ENCODE measurements at regions not wholly inside any gene's neighbourhood (a gene's known extent, or its start where the extent isn't known, plus 50 kb on each side); places are given as distances from the start of the nearest gene placed in this dataset.
A peak's percentile ranks its signal among the peaks of the same experiment; 100 is the strongest.

DNA sequence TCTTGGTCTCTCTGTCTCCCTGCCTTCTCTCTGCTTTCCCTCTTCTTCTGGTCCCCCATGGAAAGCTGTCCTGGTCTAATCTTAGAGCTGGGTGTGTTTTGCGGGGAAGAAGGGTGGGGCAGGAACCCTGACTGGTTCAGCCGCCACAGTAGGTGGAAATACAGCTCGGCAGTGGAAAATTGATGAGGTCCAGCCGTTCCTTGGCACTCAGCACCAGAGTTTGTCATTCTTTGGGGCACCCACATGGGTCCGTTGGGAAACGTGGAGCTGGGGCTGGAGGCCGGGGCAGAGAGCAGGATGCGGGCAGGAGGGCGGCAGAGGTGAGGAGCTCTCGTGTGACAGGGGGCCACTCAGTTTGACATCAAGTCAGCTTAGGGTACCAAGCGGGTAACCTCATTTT, 364.2 kb upstream of the AMELY start:
- WGBS, 2 experiments (ENCODE audit: extremely low coverage in 1 of 2, insufficient coverage in 1 of 2, insufficient read length in 1 of 2, insufficient replicate concordance in 2 of 2, low coverage in 1 of 2, low lambda C conversion rate in 2 of 2, missing lambda C conversion rate in 1 of 2): 68% methylated on average over 5 of the region's 11 CpGs; no CpG with 5 or more reads in 1 of the 2 experiments
- no peak overlapping the region for H2BK12ac ChIP-seq (ENCODE audit: low read depth, low read length)
- no peak overlapping the region for H4K91ac ChIP-seq (replicated peaks; ENCODE audit: insufficient read length, low read length)
- TF ChIP-seq, protein P1, sequence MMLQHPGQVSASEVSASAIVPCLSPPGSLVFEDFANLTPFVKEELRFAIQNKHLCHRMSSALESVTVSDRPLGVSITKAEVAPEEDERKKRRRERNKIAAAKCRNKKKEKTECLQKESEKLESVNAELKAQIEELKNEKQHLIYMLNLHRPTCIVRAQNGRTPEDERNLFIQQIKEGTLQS (IDR thresholded peaks at IDR 0.05; ENCODE audit: insufficient read depth, low read depth, low read length): no peak
- TF ChIP-seq SAP30 (IDR thresholded peaks at IDR 0.05; ENCODE audit: insufficient read depth, insufficient replicate concordance, low read length) (no peak), HDAC6 (IDR thresholded peaks at IDR 0.05; ENCODE audit: low read depth, low read length) (no peak), NANOG (IDR thresholded peaks at IDR 0.05; ENCODE audit: insufficient read depth, low read depth, low read length, poor library complexity, severe bottlenecking) (no peak)
- peak overlapping the region; percentile 69 to 86 for H3K4me2 ChIP-seq (ENCODE audit: insufficient read depth in 1 of 2, low read depth in 2 of 2, low read length in 2 of 2)
- no peak overlapping the region for H3K27ac ChIP-seq (ENCODE audit: low read depth, low read length)
- peak overlapping the region; percentile 59 to 77 (median 69); a peak in 7 of 8 replicates for H3K4me3 ChIP-seq (ENCODE audit: extremely low read depth in 1 of 4, insufficient read depth in 2 of 4, low read depth in 3 of 4, low read length in 4 of 4)
- no peak overlapping the region for H3K18ac ChIP-seq (ENCODE audit: extremely low read depth, low read length)
- no peaks in the 10 kb centered on the region for H3K36me3 ChIP-seq (ENCODE audit: control insufficient read depth in 2 of 4, insufficient read depth in 4 of 4, low read length in 3 of 4)
- H3K4me1 ChIP-seq (replicated peaks in 1 of 4; ENCODE audit: control insufficient read depth in 3 of 4, insufficient read depth in 4 of 4, low read length in 3 of 4): peaks cover 0 to 11% (median 3%) of the 10 kb centered on the region in 4 experiments; a peak in 4 of 7 replicates
- H3K23me2 ChIP-seq (ENCODE audit: low read depth, low read length): peaks cover 4% of the 10 kb centered on the region; the same call in 1 of the 2 replicates
- H2BK20ac ChIP-seq (ENCODE audit: low read length): no peak overlapping the region
- H2BK5ac ChIP-seq (ENCODE audit: low read depth, low read length): no peak overlapping the region
- no peak overlapping the region for H3K9ac ChIP-seq (replicated peaks in 1 of 4; ENCODE audit: extremely low read depth in 1 of 4, low read depth in 3 of 4, low read length in 3 of 4)
- FAIRE-seq: no peak
- no peak overlapping the region for H2BK120ac ChIP-seq (replicated peaks; ENCODE audit: low read depth, low read length)
- CTCF ChIA-PET (ENCODE audit: partially characterized antibody): no interaction called here
- H2AK5ac ChIP-seq (ENCODE audit: low read depth, low read length): no peak overlapping the region
- H3K9me3 ChIP-seq (ENCODE audit: insufficient read depth in 2 of 2, low read depth in 1 of 2, low read length in 1 of 2): no peaks in the 10 kb centered on the region
- H4K5ac ChIP-seq (ENCODE audit: insufficient read length, low read depth, low read length): no peak overlapping the region
- DNase-seq (ENCODE audit: low read depth in 1 of 2, low spot score in 2 of 2): no peak
- H2BK15ac ChIP-seq (ENCODE audit: low read length): no peak overlapping the region
- H3K27me3 ChIP-seq (replicated peaks in 1 of 4; ENCODE audit: control insufficient read depth in 3 of 4, extremely low read depth in 1 of 4, insufficient read depth in 3 of 4, low read length in 3 of 4): no peaks in the 10 kb centered on the region
- no peak overlapping the region for H3K4ac ChIP-seq (replicated peaks; ENCODE audit: insufficient read length, low read depth, low read length)
- H3K56ac ChIP-seq (replicated peaks; ENCODE audit: insufficient read length, low read depth, low read length): no peak overlapping the region
- no peak overlapping the region for H4K8ac ChIP-seq (ENCODE audit: extremely low read depth, insufficient read depth, low read length)
- POLR2A ChIA-PET (ENCODE audit: partially characterized antibody): interaction anchor here (1.2 kb wide), 1 partner anchor 12 kb away, joined by 3 read pairs; no protein-coding TSS in a partner anchor
- H3K79me2 ChIP-seq (ENCODE audit: control insufficient read depth in 1 of 2, insufficient read depth in 2 of 2, low read length in 2 of 2): peaks cover 14 to 57% of the 10 kb centered on the region in 2 experiments
- H4K20me1 ChIP-seq (replicated peaks in 1 of 2; ENCODE audit: control insufficient read depth in 1 of 2, insufficient read depth in 2 of 2, low read length in 2 of 2): peaks cover 0 to 6% of the 10 kb centered on the region in 2 experiments
- H3K14ac ChIP-seq (ENCODE audit: insufficient read length): no peak overlapping the region
- no peak overlapping the region for H3K23ac ChIP-seq (ENCODE audit: insufficient read length)
- no peak overlapping the region for H2AFZ ChIP-seq (ENCODE audit: low read length)
- no peaks in the 10 kb centered on the region for H3K79me1 ChIP-seq (ENCODE audit: low read depth, low read length)

Data from H1 (cell line).